Natural killer cell treated with Interleukin-12 subunit alpha and Interleukin-12 subunit beta and Interleukin-15 and Interleukin-18, amount 100 ng/mL, for 72 hours (primary cell): ENCODE measurements at regions not wholly inside any gene's neighbourhood (a gene's known extent, or its start where the extent isn't known, plus 50 kb on each side); places are given as distances from the start of the nearest gene placed in this dataset.
"Not testable (repeated sequence)": the region's sequence is repeated elsewhere in the genome, so short reads cannot be mapped to it uniquely, and the experiment has no call there.

ENCODE experiments used
- ATAC-seq, 2 donors: fragments of 150-1000 bp; cut with Tn5 transposase in 1 of 2; sonication (Bioruptor Pico), chemical (Tn5 transposase) in 1 of 2; 2 replicates each; pipeline ENCODE4 v1.10.0; 2021
- DNase-seq: peaks from one replicate; pipeline ENCODE4 v3.0.0; 2022; ENCODE audit warnings: low spot score
- H3K27ac Mint-ChIP-seq, 2 donors: 1 replicate in 1 of 2; 2 replicates in 1 of 2; pipeline ENCODE4 v1.8.0; 2022; ENCODE audit warnings: mixed read lengths in 2 of 2, mild to moderate bottlenecking in 1 of 2, moderate library complexity in 1 of 2
- H3K27me3 Mint-ChIP-seq, 2 donors: 1 replicate in 1 of 2; 2 replicates in 1 of 2; pipeline ENCODE4 v1.8.0; 2022; ENCODE audit warnings: mixed read lengths in 2 of 2
- H3K36me3 Mint-ChIP-seq: one replicate; pipeline ENCODE4 v1.8.0; 2022; ENCODE audit warnings: mixed read lengths
- H3K4me1 Mint-ChIP-seq, 2 donors: 1 replicate in 1 of 2; 2 replicates in 1 of 2; pipeline ENCODE4 v1.8.0; 2022; ENCODE audit warnings: low read depth in 2 of 2, mixed read lengths in 2 of 2, mild to moderate bottlenecking in 1 of 2
- H3K4me3 Mint-ChIP-seq: one replicate; pipeline ENCODE4 v1.8.0; 2022; ENCODE audit warnings: mixed read lengths
- H3K9me3 Mint-ChIP-seq: 2 replicates; pipeline ENCODE4 v1.8.0; 2022; ENCODE audit warnings: mixed read lengths

GRCh38 chr13:70253411-70253810 is 145.2 kb upstream of the KLHL1 start:
- no peak overlapping the region for H3K4me3 Mint-ChIP-seq
- no peaks in the 10 kb centered on the region for H3K4me1 Mint-ChIP-seq
- peaks cover 19% of the 10 kb centered on the region for H3K36me3 Mint-ChIP-seq
- ATAC-seq (no peak), DNase-seq (no peak)
- peaks cover 29% of the 10 kb centered on the region for H3K9me3 Mint-ChIP-seq
- H3K27me3 Mint-ChIP-seq, result no peaks in the 10 kb centered on the region
- no peak overlapping the region for H3K27ac Mint-ChIP-seq

- peaks cover 18% of the 10 kb centered on the region for H3K36me3 Mint-ChIP-seq
- peaks cover 28% of the 10 kb centered on the region for H3K9me3 Mint-ChIP-seq
- no peak for ATAC-seq
- no peak overlapping the region for H3K4me3 Mint-ChIP-seq
- H3K27ac Mint-ChIP-seq, result no peak overlapping the region
- no peaks in the 10 kb centered on the region for H3K4me1 Mint-ChIP-seq
- DNase-seq, result no peak
- no peaks in the 10 kb centered on the region for H3K27me3 Mint-ChIP-seq
Observed at GRCh38 chr13:70249332-70250064, 141.2 kb upstream of the KLHL1 start.

- ATAC-seq (no peak), DNase-seq (no peak)
- Mint-ChIP-seq H3K27me3 (no peaks in the 10 kb centered on the region), H3K4me1 (no peaks in the 10 kb centered on the region), H3K4me3 (no peak overlapping the region), H3K9me3 (peaks cover 4% of the 10 kb centered on the region), H3K36me3 (no peaks in the 10 kb centered on the region), H3K27ac (no peak overlapping the region)
Observed at GRCh38 chr13:70237131-70237530, 128.9 kb upstream of the KLHL1 start.

GRCh38 chr13:70235565-70235964 is 127.3 kb upstream of the KLHL1 start:
- Mint-ChIP-seq H3K4me1 (no peaks in the 10 kb centered on the region), H3K4me3 (no peak overlapping the region), H3K36me3 (no peaks in the 10 kb centered on the region), H3K27me3 (no peaks in the 10 kb centered on the region), H3K9me3 (peaks cover 4% of the 10 kb centered on the region), H3K27ac (no peak overlapping the region)
- DNase-seq, result no peak
- no peak for ATAC-seq

GRCh38 chr13:70223911-70224310 is 115.7 kb upstream of the KLHL1 start:
- ATAC-seq (no peak), DNase-seq (no peak)
- H3K27ac Mint-ChIP-seq, result no peak overlapping the region
- peaks cover 12% of the 10 kb centered on the region for H3K9me3 Mint-ChIP-seq
- no peaks in the 10 kb centered on the region for H3K4me1 Mint-ChIP-seq
- H3K36me3 Mint-ChIP-seq, result peaks cover 4% of the 10 kb centered on the region
- H3K4me3 Mint-ChIP-seq, result no peak overlapping the region
- H3K27me3 Mint-ChIP-seq, result no peaks in the 10 kb centered on the region

- Mint-ChIP-seq H3K4me1 (no peaks in the 10 kb centered on the region), H3K27ac (no peak overlapping the region), H3K4me3 (no peak overlapping the region), H3K27me3 (no peaks in the 10 kb centered on the region), H3K9me3 (peaks cover 12% of the 10 kb centered on the region), H3K36me3 (peaks cover 4% of the 10 kb centered on the region)
- no peak for DNase-seq
- no peak for ATAC-seq
Observed at GRCh38 chr13:70222926-70223325, 114.7 kb upstream of the KLHL1 start.

GRCh38 chr13:70218618-70219017 is 110.4 kb upstream of the KLHL1 start:
- peaks cover 4% of the 10 kb centered on the region for H3K9me3 Mint-ChIP-seq
- no peaks in the 10 kb centered on the region for H3K27me3 Mint-ChIP-seq
- no peak overlapping the region for H3K27ac Mint-ChIP-seq
- no peaks in the 10 kb centered on the region for H3K4me1 Mint-ChIP-seq
- ATAC-seq (no peak), DNase-seq (no peak)
- H3K4me3 Mint-ChIP-seq, result no peak overlapping the region
- no peaks in the 10 kb centered on the region for H3K36me3 Mint-ChIP-seq

- H3K9me3 Mint-ChIP-seq, result peaks cover 13% of the 10 kb centered on the region
- not testable (repeated sequence) for H3K4me1 Mint-ChIP-seq, H3K27ac Mint-ChIP-seq, H3K4me3 Mint-ChIP-seq, ATAC-seq, H3K36me3 Mint-ChIP-seq, H3K27me3 Mint-ChIP-seq, DNase-seq
Observed at GRCh38 chr13:70208968-70209367, 100.7 kb upstream of the KLHL1 start.

- H3K9me3 Mint-ChIP-seq, result peaks cover 12% of the 10 kb centered on the region
- ATAC-seq (no peak), DNase-seq (no peak)
- no peak overlapping the region for H3K4me3 Mint-ChIP-seq
- H3K36me3 Mint-ChIP-seq, result peaks cover 9% of the 10 kb centered on the region
- H3K27ac Mint-ChIP-seq, result no peak overlapping the region
- no peaks in the 10 kb centered on the region for H3K27me3 Mint-ChIP-seq
- H3K4me1 Mint-ChIP-seq, result no peaks in the 10 kb centered on the region
Observed at GRCh38 chr13:70206671-70207070, 98.4 kb upstream of the KLHL1 start.

- Mint-ChIP-seq H3K4me3 (no peak overlapping the region), H3K4me1 (no peaks in the 10 kb centered on the region), H3K27ac (no peak overlapping the region), H3K9me3 (peaks cover 1% of the 10 kb centered on the region), H3K36me3 (no peaks in the 10 kb centered on the region), H3K27me3 (no peaks in the 10 kb centered on the region)
- DNase-seq (no peak), ATAC-seq (no peak)
Observed at GRCh38 chr13:70203661-70204229, 95.5 kb upstream of the KLHL1 start.

- H3K4me3 Mint-ChIP-seq, result no peak overlapping the region
- DNase-seq, result no peak
- H3K27me3 Mint-ChIP-seq, result no peaks in the 10 kb centered on the region
- H3K9me3 Mint-ChIP-seq, result peaks cover 13% of the 10 kb centered on the region
- H3K27ac Mint-ChIP-seq, result no peak overlapping the region
- no peak for ATAC-seq
- no peaks in the 10 kb centered on the region for H3K4me1 Mint-ChIP-seq
- peaks cover 6% of the 10 kb centered on the region for H3K36me3 Mint-ChIP-seq
Observed at GRCh38 chr13:70191034-70191433, 82.8 kb upstream of the KLHL1 start.

GRCh38 chr13:70189981-70190380 is 81.7 kb upstream of the KLHL1 start:
- DNase-seq, result no peak
- no peaks in the 10 kb centered on the region for H3K4me1 Mint-ChIP-seq
- no peak for ATAC-seq
- no peaks in the 10 kb centered on the region for H3K36me3 Mint-ChIP-seq
- H3K9me3 Mint-ChIP-seq, result peaks cover 8% of the 10 kb centered on the region
- H3K27ac Mint-ChIP-seq, result no peak overlapping the region
- H3K27me3 Mint-ChIP-seq, result no peaks in the 10 kb centered on the region
- no peak overlapping the region for H3K4me3 Mint-ChIP-seq

GRCh38 chr13:70188567-70188966 is 80.3 kb upstream of the KLHL1 start:
- ATAC-seq, result no peak
- no peak overlapping the region for H3K4me3 Mint-ChIP-seq

GRCh38 chr13:70183041-70183440 is 74.8 kb upstream of the KLHL1 start:
- H3K9me3 Mint-ChIP-seq, result no peaks in the 10 kb centered on the region
- no peaks in the 10 kb centered on the region for H3K4me1 Mint-ChIP-seq
- DNase-seq (no peak), ATAC-seq (no peak)
- no peaks in the 10 kb centered on the region for H3K27me3 Mint-ChIP-seq
- no peak overlapping the region for H3K27ac Mint-ChIP-seq
- no peaks in the 10 kb centered on the region for H3K36me3 Mint-ChIP-seq
- no peak overlapping the region for H3K4me3 Mint-ChIP-seq

More at GRCh38 chr13:70188567-70188966, 80.3 kb upstream of the KLHL1 start:
- Mint-ChIP-seq H3K4me1 (no peaks in the 10 kb centered on the region), H3K9me3 (peaks cover 3% of the 10 kb centered on the region), H3K27me3 (no peaks in the 10 kb centered on the region), H3K27ac (no peak overlapping the region), H3K36me3 (no peaks in the 10 kb centered on the region)
- no peak for DNase-seq
